ENCODE measurements at regions not wholly inside any gene's neighbourhood (a gene's known extent, or its start where the extent isn't known, plus 50 kb on each side); places are given as distances from the start of the nearest gene placed in this dataset.

GRCh38 chr3:195007766-195008165, 263.2 kb downstream of the XXYLT1 start:
- H3K27me3 Mint-ChIP-seq, result peaks cover 14% of the 10 kb centered on the region
- no peaks in the 10 kb centered on the region for H3K36me3 Mint-ChIP-seq (ENCODE audit: low read depth)
- peaks cover 3% of the 10 kb centered on the region for H3K4me1 Mint-ChIP-seq (ENCODE audit: low read depth)
- H3K4me3 Mint-ChIP-seq, result no peak overlapping the region
- H3K9me3 Mint-ChIP-seq, result no peaks in the 10 kb centered on the region
- no peak overlapping the region for H3K27ac Mint-ChIP-seq

GRCh38 chr3:195008816-195009215, 262.1 kb downstream of the XXYLT1 start:
- Mint-ChIP-seq H3K4me3 (no peak overlapping the region), H3K4me1 (ENCODE audit: low read depth) (no peaks in the 10 kb centered on the region), H3K36me3 (ENCODE audit: low read depth) (no peaks in the 10 kb centered on the region), H3K27ac (no peak overlapping the region), H3K9me3 (no peaks in the 10 kb centered on the region), H3K27me3 (peaks cover 14% of the 10 kb centered on the region)

- H3K27me3 Mint-ChIP-seq, result peaks cover 14% of the 10 kb centered on the region
- no peaks in the 10 kb centered on the region for H3K9me3 Mint-ChIP-seq
- H3K4me3 Mint-ChIP-seq, result no peak overlapping the region
- H3K36me3 Mint-ChIP-seq (ENCODE audit: low read depth), result no peaks in the 10 kb centered on the region
- H3K4me1 Mint-ChIP-seq (ENCODE audit: low read depth), result no peaks in the 10 kb centered on the region
- H3K27ac Mint-ChIP-seq, result no peak overlapping the region
Observed at GRCh38 chr3:195009616-195010015, 261.3 kb downstream of the XXYLT1 start.

GRCh38 chr3:195010551-195011100, 260.3 kb downstream of the XXYLT1 start:
- no peaks in the 10 kb centered on the region for H3K9me3 Mint-ChIP-seq
- no peaks in the 10 kb centered on the region for H3K36me3 Mint-ChIP-seq (ENCODE audit: low read depth)
- peaks cover 4% of the 10 kb centered on the region for H3K4me1 Mint-ChIP-seq (ENCODE audit: low read depth)
- H3K27ac Mint-ChIP-seq, result no peak overlapping the region
- H3K4me3 Mint-ChIP-seq, result no peak overlapping the region
- peaks cover 14% of the 10 kb centered on the region for H3K27me3 Mint-ChIP-seq

GRCh38 chr3:195011231-195011834, 259.6 kb downstream of the XXYLT1 start:
- H3K27ac Mint-ChIP-seq, result no peak overlapping the region
- H3K4me3 Mint-ChIP-seq, result no peak overlapping the region
- H3K27me3 Mint-ChIP-seq, result peaks cover 13% of the 10 kb centered on the region
- H3K9me3 Mint-ChIP-seq, result no peaks in the 10 kb centered on the region
- H3K36me3 Mint-ChIP-seq (ENCODE audit: low read depth), result no peaks in the 10 kb centered on the region
- peaks cover 4% of the 10 kb centered on the region for H3K4me1 Mint-ChIP-seq (ENCODE audit: low read depth)

GRCh38 chr3:195012100-195012499, 258.9 kb downstream of the XXYLT1 start:
- Mint-ChIP-seq H3K4me1 (ENCODE audit: low read depth) (peaks cover 4% of the 10 kb centered on the region), H3K36me3 (ENCODE audit: low read depth) (no peaks in the 10 kb centered on the region), H3K4me3 (no peak overlapping the region), H3K27me3 (peaks cover 7% of the 10 kb centered on the region), H3K9me3 (no peaks in the 10 kb centered on the region), H3K27ac (no peak overlapping the region)

GRCh38 chr3:195012571-195012970, 258.4 kb downstream of the XXYLT1 start:
- no peak overlapping the region for H3K4me3 Mint-ChIP-seq
- peaks cover 4% of the 10 kb centered on the region for H3K4me1 Mint-ChIP-seq (ENCODE audit: low read depth)
- H3K27ac Mint-ChIP-seq, result no peak overlapping the region
- peaks cover 2% of the 10 kb centered on the region for H3K27me3 Mint-ChIP-seq
- no peaks in the 10 kb centered on the region for H3K9me3 Mint-ChIP-seq
- no peaks in the 10 kb centered on the region for H3K36me3 Mint-ChIP-seq (ENCODE audit: low read depth)

GRCh38 chr3:195013411-195014361, 257.3 kb downstream of the XXYLT1 start:
- H3K9me3 Mint-ChIP-seq, result no peaks in the 10 kb centered on the region
- no peaks in the 10 kb centered on the region for H3K27me3 Mint-ChIP-seq
- H3K36me3 Mint-ChIP-seq (ENCODE audit: low read depth), result no peaks in the 10 kb centered on the region
- H3K27ac Mint-ChIP-seq, result no peak overlapping the region
- no peak overlapping the region for H3K4me3 Mint-ChIP-seq
- H3K4me1 Mint-ChIP-seq (ENCODE audit: low read depth), result peaks cover 4% of the 10 kb centered on the region

- H3K36me3 Mint-ChIP-seq (ENCODE audit: low read depth), result no peaks in the 10 kb centered on the region
- H3K4me1 Mint-ChIP-seq (ENCODE audit: low read depth), result peaks cover 4% of the 10 kb centered on the region
- no peak overlapping the region for H3K4me3 Mint-ChIP-seq
- H3K27me3 Mint-ChIP-seq, result peaks cover 4% of the 10 kb centered on the region
- H3K27ac Mint-ChIP-seq, result no peak overlapping the region
- H3K9me3 Mint-ChIP-seq, result no peaks in the 10 kb centered on the region
Observed at GRCh38 chr3:195015021-195015420, 255.9 kb downstream of the XXYLT1 start.

GRCh38 chr3:195017151-195017550, 253.8 kb downstream of the XXYLT1 start:
- H3K27me3 Mint-ChIP-seq, result peaks cover 19% of the 10 kb centered on the region
- no peaks in the 10 kb centered on the region for H3K36me3 Mint-ChIP-seq (ENCODE audit: low read depth)
- H3K27ac Mint-ChIP-seq, result no peak overlapping the region
- H3K9me3 Mint-ChIP-seq, result no peaks in the 10 kb centered on the region
- peaks cover 4% of the 10 kb centered on the region for H3K4me1 Mint-ChIP-seq (ENCODE audit: low read depth)
- no peak overlapping the region for H3K4me3 Mint-ChIP-seq
